ENCODE measurements at regions not wholly inside any gene's neighbourhood (a gene's known extent, or its start where the extent isn't known, plus 50 kb on each side); places are given as distances from the start of the nearest gene placed in this dataset.
A peak's percentile ranks its signal among the peaks of the same experiment; 100 is the strongest.

DNA sequence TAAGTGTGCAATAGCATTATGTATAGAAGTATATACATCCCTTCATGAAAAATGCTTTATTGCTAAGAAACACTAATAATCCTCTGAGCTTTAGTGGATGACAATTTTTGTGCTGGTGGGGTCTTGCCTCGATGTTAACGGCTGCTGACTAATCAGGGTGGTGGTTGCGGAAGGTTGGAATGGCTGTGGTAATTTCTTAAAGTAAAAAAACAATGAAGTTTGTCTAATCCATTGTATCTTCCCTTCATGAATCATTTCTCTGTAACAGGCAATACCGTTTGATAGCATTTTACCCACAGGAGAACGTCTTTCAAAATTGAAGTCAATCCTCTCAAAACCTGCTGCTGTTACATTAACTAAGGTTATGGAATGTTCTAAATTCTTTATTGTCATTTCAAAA lies 816.5 kb upstream of the GJE1 start:
- H3K27ac Mint-ChIP-seq = no peak overlapping the region
- Histone ChIP-seq H3K9ac (ENCODE audit: extremely low read depth, low read length, poor library complexity, severe bottlenecking) (no peak overlapping the region), H3K27me3 (ENCODE audit: control insufficient read depth, insufficient read depth, low read length, poor library complexity, severe bottlenecking) (no peaks in the 10 kb centered on the region), H3K4me3 (ENCODE audit: low read length) (no peak overlapping the region), H3K4me1 (ENCODE audit: control insufficient read depth, insufficient read depth, low read length) (no peaks in the 10 kb centered on the region), H3K27ac (ENCODE audit: low read depth, low read length) (no peak overlapping the region), H3K9me3 (ENCODE audit: control insufficient read depth, low read length) (no peaks in the 10 kb centered on the region), H3K36me3 (ENCODE audit: control insufficient read depth, insufficient read depth, low read length) (no peaks in the 10 kb centered on the region)
- H3K27me3 Mint-ChIP-seq (ENCODE audit: insufficient read depth) = no peaks in the 10 kb centered on the region
- H3K4me3 Mint-ChIP-seq = no peak overlapping the region
- no peak for DNase-seq
- 98 to 100% methylated on average over 1 to 5 of the region's 5 CpGs for WGBS, 2 experiments (ENCODE audit: insufficient coverage in 1 of 2, insufficient read length in 1 of 2)
- no peaks in the 10 kb centered on the region for H3K9me3 Mint-ChIP-seq
- no peaks in the 10 kb centered on the region for H3K4me1 Mint-ChIP-seq
- TF ChIP-seq, protein P1, sequence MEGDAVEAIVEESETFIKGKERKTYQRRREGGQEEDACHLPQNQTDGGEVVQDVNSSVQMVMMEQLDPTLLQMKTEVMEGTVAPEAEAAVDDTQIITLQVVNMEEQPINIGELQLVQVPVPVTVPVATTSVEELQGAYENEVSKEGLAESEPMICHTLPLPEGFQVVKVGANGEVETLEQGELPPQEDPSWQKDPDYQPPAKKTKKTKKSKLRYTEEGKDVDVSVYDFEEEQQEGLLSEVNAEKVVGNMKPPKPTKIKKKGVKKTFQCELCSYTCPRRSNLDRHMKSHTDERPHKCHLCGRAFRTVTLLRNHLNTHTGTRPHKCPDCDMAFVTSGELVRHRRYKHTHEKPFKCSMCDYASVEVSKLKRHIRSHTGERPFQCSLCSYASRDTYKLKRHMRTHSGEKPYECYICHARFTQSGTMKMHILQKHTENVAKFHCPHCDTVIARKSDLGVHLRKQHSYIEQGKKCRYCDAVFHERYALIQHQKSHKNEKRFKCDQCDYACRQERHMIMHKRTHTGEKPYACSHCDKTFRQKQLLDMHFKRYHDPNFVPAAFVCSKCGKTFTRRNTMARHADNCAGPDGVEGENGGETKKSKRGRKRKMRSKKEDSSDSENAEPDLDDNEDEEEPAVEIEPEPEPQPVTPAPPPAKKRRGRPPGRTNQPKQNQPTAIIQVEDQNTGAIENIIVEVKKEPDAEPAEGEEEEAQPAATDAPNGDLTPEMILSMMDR (conservative IDR thresholded peaks at IDR 0.05) = no peak
- no peaks in the 10 kb centered on the region for H3K36me3 Mint-ChIP-seq (ENCODE audit: low read depth)

DNA sequence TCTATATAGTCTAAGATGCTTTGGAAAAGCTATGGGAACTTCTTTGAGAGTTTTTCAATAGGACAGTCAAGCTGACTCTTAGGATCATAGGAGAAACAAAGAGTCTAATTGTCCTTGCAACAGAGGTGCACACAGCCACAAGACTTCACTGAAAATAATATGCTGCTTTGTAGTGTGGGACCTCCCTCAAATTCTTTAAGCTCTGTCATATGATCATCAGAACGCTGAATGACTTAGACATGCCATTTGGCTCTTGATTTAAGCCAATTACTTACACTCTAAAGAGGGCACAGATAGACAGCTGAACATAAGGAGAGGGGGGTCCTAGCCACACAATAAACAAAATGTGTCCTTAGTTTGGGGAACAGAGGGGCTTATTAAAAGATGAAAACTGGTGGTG lies 818.7 kb upstream of the GJE1 start:
- 89% methylated on average over 1 of the region's 1 CpG; no CpG with 5 or more reads in 1 of the 2 experiments for WGBS, 2 experiments (ENCODE audit: insufficient coverage in 1 of 2, insufficient read length in 1 of 2)
- H3K27me3 Mint-ChIP-seq (ENCODE audit: insufficient read depth) = no peaks in the 10 kb centered on the region
- no peaks in the 10 kb centered on the region for H3K27me3 ChIP-seq (ENCODE audit: control insufficient read depth, insufficient read depth, low read length, poor library complexity, severe bottlenecking)
- H3K27ac ChIP-seq (ENCODE audit: low read depth, low read length) = peak overlapping the region; percentile 72
- H3K36me3 ChIP-seq (ENCODE audit: control insufficient read depth, insufficient read depth, low read length) = no peaks in the 10 kb centered on the region
- no peaks in the 10 kb centered on the region for H3K36me3 Mint-ChIP-seq (ENCODE audit: low read depth)
- no peaks in the 10 kb centered on the region for H3K4me1 ChIP-seq (ENCODE audit: control insufficient read depth, insufficient read depth, low read length)
- no peak for DNase-seq
- no peaks in the 10 kb centered on the region for H3K9me3 ChIP-seq (ENCODE audit: control insufficient read depth, low read length)
- peaks cover 1% of the 10 kb centered on the region for H3K9me3 Mint-ChIP-seq
- TF ChIP-seq, protein P1 (conservative IDR thresholded peaks at IDR 0.05) = no peak
- H3K4me3 ChIP-seq (ENCODE audit: low read length) = no peak overlapping the region
- no peak overlapping the region for H3K27ac Mint-ChIP-seq
- no peak overlapping the region for H3K4me3 Mint-ChIP-seq
- no peak overlapping the region for H3K9ac ChIP-seq (ENCODE audit: extremely low read depth, low read length, poor library complexity, severe bottlenecking)
- H3K4me1 Mint-ChIP-seq = peaks cover 5% of the 10 kb centered on the region

DNA sequence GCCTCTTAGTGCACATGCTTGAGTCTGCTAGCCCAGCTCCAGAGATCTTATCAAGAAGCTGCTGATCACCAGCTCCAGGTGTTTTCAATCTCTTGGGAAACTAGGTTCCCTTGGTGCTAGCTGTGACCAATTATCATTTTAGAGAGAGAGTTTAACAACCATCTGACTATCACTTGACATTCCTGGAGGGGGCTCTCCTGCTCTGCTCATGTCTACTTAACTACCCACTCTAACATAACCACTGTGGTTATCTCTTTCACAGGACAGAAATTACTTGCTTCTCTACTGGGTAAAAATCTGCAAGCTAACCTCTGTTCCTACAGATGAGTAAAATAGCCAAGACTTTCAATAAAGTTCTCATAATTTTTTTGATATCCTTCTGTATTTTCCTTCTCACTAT lies 823.4 kb upstream of the GJE1 start:
- Mint-ChIP-seq H3K4me3 (no peak overlapping the region), H3K36me3 (ENCODE audit: low read depth) (peaks cover 2% of the 10 kb centered on the region), H3K9me3 (peaks cover 9% of the 10 kb centered on the region), H3K27me3 (ENCODE audit: insufficient read depth) (no peaks in the 10 kb centered on the region), H3K27ac (no peak overlapping the region), H3K4me1 (peaks cover 5% of the 10 kb centered on the region)
- H3K9me3 ChIP-seq (ENCODE audit: control insufficient read depth, low read length) = peaks cover 4% of the 10 kb centered on the region
- DNase-seq = no peak
- H3K27me3 ChIP-seq (ENCODE audit: control insufficient read depth, insufficient read depth, low read length, poor library complexity, severe bottlenecking) = no peaks in the 10 kb centered on the region
- H3K36me3 ChIP-seq (ENCODE audit: control insufficient read depth, insufficient read depth, low read length) = no peaks in the 10 kb centered on the region
- H3K4me3 ChIP-seq (ENCODE audit: low read length) = no peak overlapping the region
- no peaks in the 10 kb centered on the region for H3K4me1 ChIP-seq (ENCODE audit: control insufficient read depth, insufficient read depth, low read length)
- no peak overlapping the region for H3K9ac ChIP-seq (ENCODE audit: extremely low read depth, low read length, poor library complexity, severe bottlenecking)
- no peak overlapping the region for H3K27ac ChIP-seq (ENCODE audit: low read depth, low read length)
- TF ChIP-seq, protein P1 (conservative IDR thresholded peaks at IDR 0.05) = peak; percentile 44

All from endodermal cell (in vitro differentiated cells).